GM23338 (cell line): ENCODE measurements at regions not wholly inside any gene's neighbourhood (a gene's known extent, or its start where the extent isn't known, plus 50 kb on each side); places are given as distances from the start of the nearest gene placed in this dataset.

ENCODE experiments used
- ATAC-seq: fragments of 200-7000 bp; cut with Tn5 transposase; 3 replicates; pipeline ENCODE4 v1.9.1; 2020
- DNase-seq: peaks from one replicate; pipeline ENCODE4 v3.0.0-alpha.2; 2015; ENCODE audit warnings: low spot score
- H2AFZ ChIP-seq: fragments of 200-600 bp; sonication (generic); 2 replicates; pipeline ENCODE4 v1.8.0; 2016; ENCODE audit warnings: antibody characterized with exemption, mild to moderate bottlenecking, moderate library complexity
- H3F3A ChIP-seq: fragments of 200-600 bp; sonication (generic); replicated peaks from 2 replicates; pipeline ENCODE4 v1.8.0; 2017; ENCODE audit warnings: antibody characterized with exemption, mixed run types, low read depth
- H3K27ac ChIP-seq: fragments of 200-600 bp; sonication (generic); 2 replicates; pipeline ENCODE4 v1.6.1; 2016; ENCODE audit warnings: low read depth
- H3K27me3 ChIP-seq: fragments of 200-600 bp; sonication (generic); 2 replicates; pipeline ENCODE4 v1.8.0; 2016; ENCODE audit warnings: mild to moderate bottlenecking, mixed run types, moderate library complexity; ENCODE audit not compliant: insufficient read depth
- H3K36me3 ChIP-seq: fragments of 200-600 bp; sonication (generic); 2 replicates; pipeline ENCODE4 v1.8.0; 2016; ENCODE audit warnings: mild to moderate bottlenecking; ENCODE audit not compliant: insufficient read depth
- H3K4me1 ChIP-seq: fragments of 200-600 bp; sonication (generic); 2 replicates; pipeline ENCODE4 v1.8.0; 2016; ENCODE audit warnings: mild to moderate bottlenecking, moderate library complexity; ENCODE audit not compliant: insufficient read depth
- H3K4me2 ChIP-seq: fragments of 200-600 bp; sonication (generic); 2 replicates; pipeline ENCODE4 v1.7.1; 2017; ENCODE audit warnings: mixed run types
- H3K4me3 ChIP-seq: fragments of 200-600 bp; sonication (generic); 2 replicates; pipeline ENCODE4 v1.6.1; 2016; ENCODE audit warnings: mixed run types
- H3K79me2 ChIP-seq: fragments of 200-600 bp; sonication (generic); replicated peaks from 2 replicates; pipeline ENCODE4 v1.8.0; 2017; ENCODE audit warnings: mild to moderate bottlenecking; ENCODE audit not compliant: insufficient read depth
- H3K9me2 ChIP-seq: fragments of 200-600 bp; sonication (generic); 2 replicates; pipeline ENCODE4 v1.8.0; 2017; ENCODE audit not compliant: insufficient read depth
- H4K20me1 ChIP-seq: fragments of 200-600 bp; sonication (generic); replicated peaks from 2 replicates; pipeline ENCODE4 v1.8.0; 2017; ENCODE audit warnings: mild to moderate bottlenecking; ENCODE audit not compliant: insufficient read depth
- H3K27ac Mint-ChIP-seq: 2 replicates; pipeline ENCODE4 v1.8.0; 2020; ENCODE audit warnings: inconsistent platforms, mild to moderate bottlenecking, moderate library complexity, mixed read lengths
- H3K27me3 Mint-ChIP-seq: 3 replicates; pipeline ENCODE4 v1.8.0; 2022; ENCODE audit warnings: low read depth, mild to moderate bottlenecking, moderate library complexity, mixed read lengths, inconsistent platforms; ENCODE audit not compliant: insufficient read depth, poor library complexity
- H3K36me3 Mint-ChIP-seq: 3 replicates; pipeline ENCODE4 v1.8.0; 2021; ENCODE audit warnings: low read depth, mild to moderate bottlenecking, inconsistent platforms, moderate library complexity, mixed read lengths
- H3K4me1 Mint-ChIP-seq: 3 replicates; pipeline ENCODE4 v1.8.0; 2020; ENCODE audit warnings: mild to moderate bottlenecking, inconsistent platforms, mixed read lengths
- H3K4me3 Mint-ChIP-seq: 3 replicates; pipeline ENCODE4 v1.8.0; 2021; ENCODE audit warnings: moderate library complexity, mild to moderate bottlenecking, inconsistent platforms, mixed read lengths
- H3K9me3 Mint-ChIP-seq: 3 replicates; pipeline ENCODE4 v1.8.0; 2020; ENCODE audit warnings: moderate library complexity, mild to moderate bottlenecking, inconsistent platforms, mixed read lengths
- CREB1 ChIP-seq: fragments of 250-450 bp; sonication (Bioruptor Pico); IDR thresholded peaks from 2 replicates; pipeline ENCODE4 v1.5.0; 2020; ENCODE audit warnings: low read depth, mild to moderate bottlenecking, moderate library complexity
- EZH2 ChIP-seq: fragments of 200-600 bp; sonication (generic); IDR thresholded peaks from one replicate; pipeline ENCODE4 v1.8.0; 2017; ENCODE audit warnings: antibody characterized with exemption, mild to moderate bottlenecking, low read depth; ENCODE audit not compliant: unreplicated experiment
- JUNB ChIP-seq: IDR thresholded peaks from one replicate; pipeline ENCODE4 v1.6.1; 2016; ENCODE audit warnings: antibody characterized with exemption; ENCODE audit not compliant: unreplicated experiment
- NANOG ChIP-seq: IDR thresholded peaks from 2 replicates; pipeline ENCODE4 v1.6.1; 2016; ENCODE audit warnings: antibody characterized with exemption, borderline replicate concordance
- POLR2AphosphoS5 ChIP-seq: IDR thresholded peaks from 2 replicates; pipeline ENCODE4 v1.6.1; 2016; ENCODE audit warnings: antibody characterized with exemption, low read depth
- TF ChIP-seq, protein P1 (sequence below): IDR thresholded peaks from one replicate; pipeline ENCODE4 v1.6.1; 2018; ENCODE audit warnings: antibody characterized with exemption; ENCODE audit not compliant: unreplicated experiment
- TF ChIP-seq, protein P2 (sequence below): fragments of 250-450 bp; sonication (Bioruptor Pico); IDR thresholded peaks from 2 replicates; pipeline ENCODE4 v1.5.0; 2020; ENCODE audit warnings: mild to moderate bottlenecking, moderate library complexity
- TF ChIP-seq, protein P3 (sequence below), 2 experiments: fragments of 200-600 bp in 1 of 2; sonication (generic) in 1 of 2; conservative IDR thresholded peaks; 2 replicates each; pipeline versions ENCODE4 v1.5.1 to v1.6.1; 2016 to 2017; ENCODE audit warnings: antibody characterized with exemption in 2 of 2, low read depth in 2 of 2, mild to moderate bottlenecking in 2 of 2, moderate library complexity in 1 of 2

DNA sequence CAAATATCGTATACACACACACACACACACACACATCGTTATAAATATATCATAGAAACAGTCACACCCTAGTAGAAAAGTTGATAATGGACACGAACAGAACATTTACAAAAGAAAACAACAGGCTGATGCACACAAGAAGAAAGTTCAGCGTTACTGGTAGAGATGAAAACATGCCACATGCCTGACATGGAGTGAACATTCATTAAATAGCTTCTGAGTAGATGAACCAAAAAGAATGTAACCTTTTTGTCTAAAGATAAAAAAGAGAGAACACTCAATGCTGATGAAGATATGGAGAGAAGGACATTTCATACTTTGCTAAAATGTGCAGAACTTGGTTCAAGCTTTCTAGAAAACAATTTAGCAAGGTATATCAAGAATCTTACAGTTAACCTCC, 173.4 kb upstream of the KLF14 start (continued):
- TF ChIP-seq, protein P1, sequence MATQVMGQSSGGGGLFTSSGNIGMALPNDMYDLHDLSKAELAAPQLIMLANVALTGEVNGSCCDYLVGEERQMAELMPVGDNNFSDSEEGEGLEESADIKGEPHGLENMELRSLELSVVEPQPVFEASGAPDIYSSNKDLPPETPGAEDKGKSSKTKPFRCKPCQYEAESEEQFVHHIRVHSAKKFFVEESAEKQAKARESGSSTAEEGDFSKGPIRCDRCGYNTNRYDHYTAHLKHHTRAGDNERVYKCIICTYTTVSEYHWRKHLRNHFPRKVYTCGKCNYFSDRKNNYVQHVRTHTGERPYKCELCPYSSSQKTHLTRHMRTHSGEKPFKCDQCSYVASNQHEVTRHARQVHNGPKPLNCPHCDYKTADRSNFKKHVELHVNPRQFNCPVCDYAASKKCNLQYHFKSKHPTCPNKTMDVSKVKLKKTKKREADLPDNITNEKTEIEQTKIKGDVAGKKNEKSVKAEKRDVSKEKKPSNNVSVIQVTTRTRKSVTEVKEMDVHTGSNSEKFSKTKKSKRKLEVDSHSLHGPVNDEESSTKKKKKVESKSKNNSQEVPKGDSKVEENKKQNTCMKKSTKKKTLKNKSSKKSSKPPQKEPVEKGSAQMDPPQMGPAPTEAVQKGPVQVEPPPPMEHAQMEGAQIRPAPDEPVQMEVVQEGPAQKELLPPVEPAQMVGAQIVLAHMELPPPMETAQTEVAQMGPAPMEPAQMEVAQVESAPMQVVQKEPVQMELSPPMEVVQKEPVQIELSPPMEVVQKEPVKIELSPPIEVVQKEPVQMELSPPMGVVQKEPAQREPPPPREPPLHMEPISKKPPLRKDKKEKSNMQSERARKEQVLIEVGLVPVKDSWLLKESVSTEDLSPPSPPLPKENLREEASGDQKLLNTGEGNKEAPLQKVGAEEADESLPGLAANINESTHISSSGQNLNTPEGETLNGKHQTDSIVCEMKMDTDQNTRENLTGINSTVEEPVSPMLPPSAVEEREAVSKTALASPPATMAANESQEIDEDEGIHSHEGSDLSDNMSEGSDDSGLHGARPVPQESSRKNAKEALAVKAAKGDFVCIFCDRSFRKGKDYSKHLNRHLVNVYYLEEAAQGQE: no peak

DNA sequence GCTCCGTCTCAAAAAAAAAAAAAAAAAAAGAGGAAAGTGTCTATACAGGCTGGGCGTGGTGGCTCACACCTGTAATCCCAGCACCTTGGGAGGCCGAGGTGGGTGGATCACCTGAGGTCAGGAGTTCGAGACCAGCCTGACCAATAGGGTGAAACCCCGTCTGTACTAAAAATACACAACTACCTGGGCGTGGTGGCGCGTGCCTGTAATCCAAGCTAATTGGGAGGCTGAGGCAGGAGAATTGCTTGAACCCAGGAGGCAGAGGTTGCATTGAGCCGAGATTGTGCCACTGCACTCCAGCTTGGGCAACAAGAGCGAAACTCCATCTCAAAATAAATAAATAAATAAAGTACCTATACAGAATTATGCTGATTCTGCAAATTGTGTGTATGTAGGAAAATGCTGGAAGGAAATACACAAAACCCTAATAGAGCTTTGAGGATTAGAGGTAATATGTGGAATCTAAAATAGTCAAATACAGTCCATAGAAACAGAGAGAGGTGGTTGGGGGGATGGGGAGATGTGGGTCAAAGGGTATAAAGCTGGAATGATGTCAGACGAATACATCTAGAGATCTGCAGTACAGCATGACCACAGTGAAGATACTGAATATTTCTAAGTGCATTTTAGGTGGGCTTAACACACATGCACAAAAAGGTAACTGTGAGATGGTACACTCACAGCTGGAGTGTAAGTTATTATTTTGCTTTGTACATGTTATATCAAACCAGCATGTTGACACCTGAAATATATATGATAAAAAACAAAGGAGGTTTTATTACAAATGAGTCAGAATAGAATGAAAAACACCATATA, 174.5 kb upstream of the KLF14 start:
- peaks cover 63% of the 10 kb centered on the region for H3K4me1 Mint-ChIP-seq
- ATAC-seq (no peak), DNase-seq (no peak)
- H3K27me3 Mint-ChIP-seq: peaks cover 10% of the 10 kb centered on the region
- H3K79me2 ChIP-seq: no peaks in the 10 kb centered on the region
- no peaks in the 10 kb centered on the region for H3F3A ChIP-seq
- no peak overlapping the region for H2AFZ ChIP-seq
- no peak overlapping the region for H3K27ac Mint-ChIP-seq
- H3K36me3 Mint-ChIP-seq: no peaks in the 10 kb centered on the region
- H3K9me3 Mint-ChIP-seq: no peaks in the 10 kb centered on the region
- H3K4me1 ChIP-seq: peaks cover 47% of the 10 kb centered on the region
- no peaks in the 10 kb centered on the region for H3K36me3 ChIP-seq
- no peaks in the 10 kb centered on the region for H3K27me3 ChIP-seq
- no peak overlapping the region for H3K4me3 Mint-ChIP-seq
- no peak overlapping the region for H3K4me3 ChIP-seq
- H3K9me2 ChIP-seq: no peaks in the 10 kb centered on the region
- H3K4me2 ChIP-seq: no peak overlapping the region
- no peaks in the 10 kb centered on the region for H4K20me1 ChIP-seq
- H3K27ac ChIP-seq: no peak overlapping the region
- TF ChIP-seq, protein P2, sequence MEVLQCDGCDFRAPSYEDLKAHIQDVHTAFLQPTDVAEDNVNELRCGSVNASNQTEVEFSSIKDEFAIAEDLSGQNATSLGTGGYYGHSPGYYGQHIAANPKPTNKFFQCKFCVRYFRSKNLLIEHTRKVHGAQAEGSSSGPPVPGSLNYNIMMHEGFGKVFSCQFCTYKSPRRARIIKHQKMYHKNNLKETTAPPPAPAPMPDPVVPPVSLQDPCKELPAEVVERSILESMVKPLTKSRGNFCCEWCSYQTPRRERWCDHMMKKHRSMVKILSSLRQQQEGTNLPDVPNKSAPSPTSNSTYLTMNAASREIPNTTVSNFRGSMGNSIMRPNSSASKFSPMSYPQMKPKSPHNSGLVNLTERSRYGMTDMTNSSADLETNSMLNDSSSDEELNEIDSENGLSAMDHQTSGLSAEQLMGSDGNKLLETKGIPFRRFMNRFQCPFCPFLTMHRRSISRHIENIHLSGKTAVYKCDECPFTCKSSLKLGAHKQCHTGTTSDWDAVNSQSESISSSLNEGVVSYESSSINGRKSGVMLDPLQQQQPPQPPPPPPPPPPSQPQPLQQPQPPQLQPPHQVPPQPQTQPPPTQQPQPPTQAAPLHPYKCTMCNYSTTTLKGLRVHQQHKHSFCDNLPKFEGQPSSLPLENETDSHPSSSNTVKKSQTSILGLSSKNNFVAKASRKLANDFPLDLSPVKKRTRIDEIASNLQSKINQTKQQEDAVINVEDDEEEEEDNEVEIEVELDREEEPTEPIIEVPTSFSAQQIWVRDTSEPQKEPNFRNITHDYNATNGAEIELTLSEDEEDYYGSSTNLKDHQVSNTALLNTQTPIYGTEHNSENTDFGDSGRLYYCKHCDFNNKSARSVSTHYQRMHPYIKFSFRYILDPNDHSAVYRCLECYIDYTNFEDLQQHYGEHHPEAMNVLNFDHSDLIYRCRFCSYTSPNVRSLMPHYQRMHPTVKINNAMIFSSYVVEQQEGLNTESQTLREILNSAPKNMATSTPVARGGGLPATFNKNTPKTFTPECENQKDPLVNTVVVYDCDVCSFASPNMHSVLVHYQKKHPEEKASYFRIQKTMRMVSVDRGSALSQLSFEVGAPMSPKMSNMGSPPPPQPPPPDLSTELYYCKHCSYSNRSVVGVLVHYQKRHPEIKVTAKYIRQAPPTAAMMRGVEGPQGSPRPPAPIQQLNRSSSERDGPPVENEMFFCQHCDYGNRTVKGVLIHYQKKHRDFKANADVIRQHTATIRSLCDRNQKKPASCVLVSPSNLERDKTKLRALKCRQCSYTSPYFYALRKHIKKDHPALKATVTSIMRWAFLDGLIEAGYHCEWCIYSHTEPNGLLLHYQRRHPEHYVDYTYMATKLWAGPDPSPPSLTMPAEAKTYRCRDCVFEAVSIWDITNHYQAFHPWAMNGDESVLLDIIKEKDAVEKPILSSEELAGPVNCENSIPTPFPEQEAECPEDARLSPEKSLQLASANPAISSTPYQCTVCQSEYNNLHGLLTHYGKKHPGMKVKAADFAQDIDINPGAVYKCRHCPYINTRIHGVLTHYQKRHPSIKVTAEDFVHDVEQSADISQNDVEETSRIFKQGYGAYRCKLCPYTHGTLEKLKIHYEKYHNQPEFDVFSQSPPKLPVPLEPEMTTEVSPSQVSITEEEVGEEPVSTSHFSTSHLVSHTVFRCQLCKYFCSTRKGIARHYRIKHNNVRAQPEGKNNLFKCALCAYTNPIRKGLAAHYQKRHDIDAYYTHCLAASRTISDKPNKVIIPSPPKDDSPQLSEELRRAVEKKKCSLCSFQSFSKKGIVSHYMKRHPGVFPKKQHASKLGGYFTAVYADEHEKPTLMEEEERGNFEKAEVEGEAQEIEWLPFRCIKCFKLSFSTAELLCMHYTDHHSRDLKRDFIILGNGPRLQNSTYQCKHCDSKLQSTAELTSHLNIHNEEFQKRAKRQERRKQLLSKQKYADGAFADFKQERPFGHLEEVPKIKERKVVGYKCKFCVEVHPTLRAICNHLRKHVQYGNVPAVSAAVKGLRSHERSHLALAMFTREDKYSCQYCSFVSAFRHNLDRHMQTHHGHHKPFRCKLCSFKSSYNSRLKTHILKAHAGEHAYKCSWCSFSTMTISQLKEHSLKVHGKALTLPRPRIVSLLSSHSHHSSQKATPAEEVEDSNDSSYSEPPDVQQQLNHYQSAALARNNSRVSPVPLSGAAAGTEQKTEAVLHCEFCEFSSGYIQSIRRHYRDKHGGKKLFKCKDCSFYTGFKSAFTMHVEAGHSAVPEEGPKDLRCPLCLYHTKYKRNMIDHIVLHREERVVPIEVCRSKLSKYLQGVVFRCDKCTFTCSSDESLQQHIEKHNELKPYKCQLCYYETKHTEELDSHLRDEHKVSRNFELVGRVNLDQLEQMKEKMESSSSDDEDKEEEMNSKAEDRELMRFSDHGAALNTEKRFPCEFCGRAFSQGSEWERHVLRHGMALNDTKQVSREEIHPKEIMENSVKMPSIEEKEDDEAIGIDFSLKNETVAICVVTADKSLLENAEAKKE (CRISPR knock-in tag): no peak
- TF ChIP-seq POLR2AphosphoS5: no peak
- no peak for TF ChIP-seq CREB1 (CRISPR knock-in tag)
- TF ChIP-seq, protein P1: no peak
- TF ChIP-seq NANOG: no peak
- TF ChIP-seq, protein P3, sequence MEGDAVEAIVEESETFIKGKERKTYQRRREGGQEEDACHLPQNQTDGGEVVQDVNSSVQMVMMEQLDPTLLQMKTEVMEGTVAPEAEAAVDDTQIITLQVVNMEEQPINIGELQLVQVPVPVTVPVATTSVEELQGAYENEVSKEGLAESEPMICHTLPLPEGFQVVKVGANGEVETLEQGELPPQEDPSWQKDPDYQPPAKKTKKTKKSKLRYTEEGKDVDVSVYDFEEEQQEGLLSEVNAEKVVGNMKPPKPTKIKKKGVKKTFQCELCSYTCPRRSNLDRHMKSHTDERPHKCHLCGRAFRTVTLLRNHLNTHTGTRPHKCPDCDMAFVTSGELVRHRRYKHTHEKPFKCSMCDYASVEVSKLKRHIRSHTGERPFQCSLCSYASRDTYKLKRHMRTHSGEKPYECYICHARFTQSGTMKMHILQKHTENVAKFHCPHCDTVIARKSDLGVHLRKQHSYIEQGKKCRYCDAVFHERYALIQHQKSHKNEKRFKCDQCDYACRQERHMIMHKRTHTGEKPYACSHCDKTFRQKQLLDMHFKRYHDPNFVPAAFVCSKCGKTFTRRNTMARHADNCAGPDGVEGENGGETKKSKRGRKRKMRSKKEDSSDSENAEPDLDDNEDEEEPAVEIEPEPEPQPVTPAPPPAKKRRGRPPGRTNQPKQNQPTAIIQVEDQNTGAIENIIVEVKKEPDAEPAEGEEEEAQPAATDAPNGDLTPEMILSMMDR (conservative IDR thresholded peaks at IDR 0.05; ENCODE audit: low read depth in 2 of 2): no peak
- TF ChIP-seq JUNB: no peak
- no peak for TF ChIP-seq EZH2
